H9 (cell line): ENCODE measurements at regions not wholly inside any gene's neighbourhood (a gene's known extent, or its start where the extent isn't known, plus 50 kb on each side); places are given as distances from the start of the nearest gene placed in this dataset.

Source experiments
- DNase-seq: peaks from one replicate; pipeline ENCODE4 v3.0.0-alpha.2; 2017
- H2AFZ ChIP-seq: one replicate; pipeline ENCODE4 v1.6.1; 2013; ENCODE audit warnings: mild to moderate bottlenecking, low read length, control low read depth, moderate library complexity
- H2AK5ac ChIP-seq: 2 replicates; pipeline ENCODE4 v1.6.1; 2013; ENCODE audit warnings: low read length, control low read depth, mixed read lengths; ENCODE audit not compliant: insufficient read length
- H2BK120ac ChIP-seq: one replicate; pipeline ENCODE4 v1.6.1; 2013; ENCODE audit warnings: low read depth, mild to moderate bottlenecking, low read length, control low read depth, inconsistent platforms; ENCODE audit not compliant: poor library complexity, severe bottlenecking
- H2BK12ac ChIP-seq: 2 replicates; pipeline ENCODE4 v1.6.1; 2013; ENCODE audit warnings: low read length, control low read depth, mixed read lengths, low read depth; ENCODE audit not compliant: insufficient read length
- H2BK15ac ChIP-seq: 2 replicates; pipeline ENCODE4 v1.6.1; 2013; ENCODE audit warnings: low read depth, low read length, control low read depth
- H2BK20ac ChIP-seq: one replicate; pipeline ENCODE4 v1.6.1; 2013; ENCODE audit warnings: low read depth, mild to moderate bottlenecking, low read length, control low read depth, inconsistent platforms; ENCODE audit not compliant: poor library complexity, severe bottlenecking
- H2BK5ac ChIP-seq: 2 replicates; pipeline ENCODE4 v1.6.1; 2013; ENCODE audit warnings: low read length, control low read depth, mixed read lengths; ENCODE audit not compliant: insufficient read length
- H3K14ac ChIP-seq: 2 replicates; pipeline ENCODE4 v1.6.1; 2013; ENCODE audit warnings: low read length, control low read depth; ENCODE audit not compliant: insufficient read depth
- H3K18ac ChIP-seq: 2 replicates; pipeline ENCODE4 v1.6.1; 2013; ENCODE audit warnings: low read depth, mild to moderate bottlenecking, mixed read lengths, low read length, control low read depth; ENCODE audit not compliant: insufficient read length
- H3K23ac ChIP-seq: 2 replicates; pipeline ENCODE4 v1.6.1; 2013; ENCODE audit warnings: low read length, control low read depth, mixed read lengths, low read depth; ENCODE audit not compliant: insufficient read length
- H3K23me2 ChIP-seq: 2 replicates; pipeline ENCODE4 v1.6.1; 2013; ENCODE audit warnings: low read depth, mild to moderate bottlenecking, mixed read lengths, low read length, control low read depth; ENCODE audit not compliant: insufficient read length, poor library complexity, severe bottlenecking
- H3K27ac ChIP-seq: 2 replicates; pipeline ENCODE4 v1.5.1; 2013; ENCODE audit warnings: low read length, control low read depth, mixed read lengths, low read depth; ENCODE audit not compliant: insufficient read length
- H3K27me3 ChIP-seq: 2 replicates; pipeline ENCODE4 v1.6.1; 2013; ENCODE audit warnings: low read length, control low read depth, inconsistent platforms; ENCODE audit not compliant: insufficient read depth
- H3K4ac ChIP-seq: 2 replicates; pipeline ENCODE4 v1.6.1; 2013; ENCODE audit warnings: low read depth, mild to moderate bottlenecking, control low read depth, inconsistent platforms, low read length, moderate library complexity
- H3K4me1 ChIP-seq: 2 replicates; pipeline ENCODE4 v1.6.1; 2013; ENCODE audit warnings: low read length, control low read depth, inconsistent platforms; ENCODE audit not compliant: insufficient read depth
- H3K4me2 ChIP-seq: 2 replicates; pipeline ENCODE4 v1.6.1; 2013; ENCODE audit warnings: low read length, control low read depth, mixed read lengths; ENCODE audit not compliant: insufficient read length, insufficient read depth
- H3K56ac ChIP-seq: 2 replicates; pipeline ENCODE4 v1.6.1; 2013; ENCODE audit warnings: low read depth, mild to moderate bottlenecking, mixed read lengths, low read length, control low read depth; ENCODE audit not compliant: insufficient read length
- H3K79me1 ChIP-seq: 2 replicates; pipeline ENCODE4 v1.6.1; 2013; ENCODE audit warnings: low read depth, mild to moderate bottlenecking, moderate library complexity, low read length, control low read depth, inconsistent platforms; ENCODE audit not compliant: insufficient read depth, poor library complexity, severe bottlenecking
- H3K79me2 ChIP-seq: 2 replicates; pipeline ENCODE4 v1.6.1; 2013; ENCODE audit warnings: low read length, control low read depth, inconsistent platforms; ENCODE audit not compliant: insufficient read depth
- H3K9ac ChIP-seq: 2 replicates; pipeline ENCODE4 v1.6.1; 2013; ENCODE audit warnings: low read length, control low read depth, mixed read lengths; ENCODE audit not compliant: insufficient read length; ENCODE audit errors: extremely low read depth
- H3K9me3 ChIP-seq: one replicate; pipeline ENCODE4 v1.6.1; 2013; ENCODE audit warnings: low read depth, low read length, inconsistent platforms; ENCODE audit not compliant: control insufficient read depth
- H3T11ph ChIP-seq: one replicate; pipeline ENCODE4 v1.6.1; 2013; ENCODE audit warnings: mild to moderate bottlenecking, low read length, control low read depth, inconsistent platforms
- H4K20me1 ChIP-seq: one replicate; pipeline ENCODE4 v1.6.1; 2013; ENCODE audit not compliant: control insufficient read depth, insufficient read length, insufficient read depth
- H4K5ac ChIP-seq: 2 replicates; pipeline ENCODE4 v1.6.1; 2013; ENCODE audit warnings: low read depth, mild to moderate bottlenecking, mixed read lengths, low read length, control low read depth; ENCODE audit not compliant: insufficient read length
- H4K8ac ChIP-seq: replicated peaks from 2 replicates; pipeline ENCODE4 v1.6.1; 2013; ENCODE audit warnings: low read length, control low read depth, mixed read lengths, low read depth; ENCODE audit not compliant: insufficient read length
- H4K91ac ChIP-seq: 2 replicates; pipeline ENCODE4 v1.6.1; 2013; ENCODE audit warnings: low read depth, mild to moderate bottlenecking, moderate library complexity, mixed read lengths, low read length, control low read depth; ENCODE audit not compliant: insufficient read length
- H3K27ac Mint-ChIP-seq, 3 experiments: 2 replicates in 2 of 3; 3 replicates in 1 of 3; pipeline ENCODE4 v1.8.0; 2020 to 2021; ENCODE audit warnings: mixed read lengths in 3 of 3, mild to moderate bottlenecking in 1 of 3, moderate library complexity in 1 of 3
- H3K27me3 Mint-ChIP-seq: 2 replicates; pipeline ENCODE4 v1.8.0; 2021; ENCODE audit warnings: low read depth, mild to moderate bottlenecking, moderate library complexity, mixed read lengths
- H3K36me3 Mint-ChIP-seq, 3 experiments: 2 replicates in 2 of 3; 3 replicates in 1 of 3; pipeline ENCODE4 v1.8.0; 2020 to 2021; ENCODE audit warnings: low read depth in 3 of 3, mixed read lengths in 3 of 3; ENCODE audit not compliant: insufficient read depth in 1 of 3
- H3K4me1 Mint-ChIP-seq, 2 experiments: 2 replicates each; pipeline ENCODE4 v1.8.0; 2020; ENCODE audit warnings: mixed read lengths in 2 of 2
- H3K4me3 Mint-ChIP-seq, 2 experiments: 2 replicates in 1 of 2; 3 replicates in 1 of 2; pipeline ENCODE4 v1.8.0; 2020 to 2021; ENCODE audit warnings: mild to moderate bottlenecking in 2 of 2, mixed read lengths in 2 of 2, moderate library complexity in 1 of 2
- H3K9me3 Mint-ChIP-seq, 2 experiments: 2 replicates in 1 of 2; 3 replicates in 1 of 2; pipeline ENCODE4 v1.8.0; 2020; ENCODE audit warnings: mild to moderate bottlenecking in 2 of 2, mixed read lengths in 2 of 2, moderate library complexity in 1 of 2
- CTCF ChIP-seq: fragments of 200-600 bp; sonication (generic); conservative IDR thresholded peaks from 3 replicates; pipeline ENCODE4 v1.8.0; 2021; ENCODE audit warnings: antibody characterized with exemption, mild to moderate bottlenecking
- WGBS: extraction: QIAGEN DNeasy Blood & Tissue Kit; methylation state at CpG from one replicate; pipeline ENCODE4 v1.1.7; 2013; ENCODE audit warnings: missing lambda C conversion rate, low lambda C conversion rate, mixed read lengths; ENCODE audit not compliant: insufficient read length; ENCODE audit errors: extremely low coverage; 5-methylcytosine and 5-hydroxymethylcytosine counted together

- H3K18ac ChIP-seq = no peak overlapping the region
- no peaks in the 10 kb centered on the region for H3K23me2 ChIP-seq
- DNase-seq = no peak
- peaks cover 2 to 3% of the 10 kb centered on the region in 2 experiments; a peak in 2 of 5 replicates for H3K9me3 Mint-ChIP-seq
- no peak overlapping the region for H4K91ac ChIP-seq
- H2AFZ ChIP-seq = no peak overlapping the region
- no peaks in the 10 kb centered on the region for H3K79me2 ChIP-seq
- H3K4me2 ChIP-seq = no peak overlapping the region
- no peak overlapping the region for H2BK15ac ChIP-seq
- H2BK5ac ChIP-seq = no peak overlapping the region
- H3K36me3 Mint-ChIP-seq = no peaks in the 10 kb centered on the region; a peak in 1 of 7 replicates
- no peak overlapping the region for H3K14ac ChIP-seq
- H3K79me1 ChIP-seq = no peaks in the 10 kb centered on the region
- TF ChIP-seq CTCF = no peak
- no peak overlapping the region for H3K27ac ChIP-seq
- H2AK5ac ChIP-seq = no peak overlapping the region
- H3K27me3 ChIP-seq = no peaks in the 10 kb centered on the region
- H2BK20ac ChIP-seq = no peak overlapping the region
- H3K4me3 Mint-ChIP-seq = no peak overlapping the region
- H3K56ac ChIP-seq = no peak overlapping the region
- H4K8ac ChIP-seq = no peak overlapping the region
- no peaks in the 10 kb centered on the region for H3K4me1 ChIP-seq
- no CpG with 5 or more reads among the region's 5 CpGs for WGBS
- H3K9me3 ChIP-seq = no peaks in the 10 kb centered on the region
- no peak overlapping the region for H3K4ac ChIP-seq
- H3K4me1 Mint-ChIP-seq = peaks cover 5 to 6% of the 10 kb centered on the region in 2 experiments
- H3K23ac ChIP-seq = no peak overlapping the region
- H4K20me1 ChIP-seq = no peaks in the 10 kb centered on the region
- H2BK12ac ChIP-seq = no peak overlapping the region
- no peaks in the 10 kb centered on the region for H3K27me3 Mint-ChIP-seq
- no peak overlapping the region for H3T11ph ChIP-seq
- no peak overlapping the region for H2BK120ac ChIP-seq
- H3K9ac ChIP-seq = no peak overlapping the region
- H4K5ac ChIP-seq = no peak overlapping the region
- H3K27ac Mint-ChIP-seq = no peak overlapping the region
Measured at GRCh38 chr15:95489103-95489502, 841.4 kb upstream of the NR2F2 start.
